ENCODE measurements at regions not wholly inside any gene's neighbourhood (a gene's known extent, or its start where the extent isn't known, plus 50 kb on each side); places are given as distances from the start of the nearest gene placed in this dataset.

GRCh38 chr6:8758412-8758811, 323.1 kb upstream of the SLC35B3 start:
- no TSS peak for BruUV-seq (replicated peaks)
- no peak for ATAC-seq
- in situ Hi-C loops (cut with HindIII; ENCODE audit: extremely low pct_ligation_motif_present, low pct_unique_long_range_greater_than_20kb) (no loop called here), intact Hi-C loops (cut with micrococcal nuclease; ENCODE audit: unreplicated experiment) (no loop called here)
- no peak overlapping the region for H3K9ac ChIP-seq (ENCODE audit: insufficient read depth, low read depth, low read length)
- no peak for FAIRE-seq
- H3K36me3 ChIP-seq (replicated peaks in 1 of 2; ENCODE audit: control insufficient read depth in 1 of 2, insufficient read depth in 2 of 2, low read length in 2 of 2) = no peaks in the 10 kb centered on the region
- CTCF ChIA-PET (ENCODE audit: low intra/inter-chr PET ratio, low total read pairs) = no interaction called here
- POLR2A ChIA-PET = no interaction called here
- H3K4me2 ChIP-seq (ENCODE audit: low read depth, low read length) = no peak overlapping the region
- no peak overlapping the region for H3K27ac ChIP-seq (ENCODE audit: extremely low read length, insufficient read depth, low read length)
- H3K4me3 ChIP-seq (replicated peaks in 1 of 3; ENCODE audit: insufficient read depth in 1 of 3, low read depth in 2 of 3, low read length in 3 of 3) = no peak overlapping the region
- no peak for TF ChIP-seq NFE2L2 (IDR thresholded peaks at IDR 0.05; ENCODE audit: low read length)
- no peak for TF ChIP-seq ZNF891 (CRISPR knock-in tag; IDR thresholded peaks at IDR 0.05)
- TF ChIP-seq ZBTB7A (CRISPR knock-in tag; IDR thresholded peaks at IDR 0.05) = no peak
- TF ChIP-seq DMTF1 (CRISPR knock-in tag; IDR thresholded peaks at IDR 0.05) = no peak
- TF ChIP-seq ZNF430 (CRISPR knock-in tag; IDR thresholded peaks at IDR 0.05) = no peak
- TF ChIP-seq ZBTB46 (CRISPR knock-in tag; IDR thresholded peaks at IDR 0.05; ENCODE audit: borderline replicate concordance) = no peak
- H4K20me1 ChIP-seq (ENCODE audit: insufficient read depth, low read length) = no peaks in the 10 kb centered on the region
- no peaks in the 10 kb centered on the region for H3K27me3 ChIP-seq (ENCODE audit: control insufficient read depth in 1 of 2, insufficient read depth in 2 of 2, low read length in 2 of 2)
- H2AFZ ChIP-seq (ENCODE audit: low read length) = no peak overlapping the region
- DNase-seq (ENCODE audit: low spot score) = no peak
- H3K4me1 ChIP-seq (ENCODE audit: insufficient read depth, low read length) = no peaks in the 10 kb centered on the region
- no peaks in the 10 kb centered on the region for H3K79me2 ChIP-seq (ENCODE audit: insufficient read depth, low read length)
- H3K9me3 ChIP-seq (ENCODE audit: low read length) = no peaks in the 10 kb centered on the region
- WGBS (ENCODE audit: low lambda C conversion rate) = 19% methylated on average over 4 of the region's 4 CpGs

Measured in HepG2 (cell line).